ENCODE measurements at regions not wholly inside any gene's neighbourhood (a gene's known extent, or its start where the extent isn't known, plus 50 kb on each side); places are given as distances from the start of the nearest gene placed in this dataset.

DNA sequence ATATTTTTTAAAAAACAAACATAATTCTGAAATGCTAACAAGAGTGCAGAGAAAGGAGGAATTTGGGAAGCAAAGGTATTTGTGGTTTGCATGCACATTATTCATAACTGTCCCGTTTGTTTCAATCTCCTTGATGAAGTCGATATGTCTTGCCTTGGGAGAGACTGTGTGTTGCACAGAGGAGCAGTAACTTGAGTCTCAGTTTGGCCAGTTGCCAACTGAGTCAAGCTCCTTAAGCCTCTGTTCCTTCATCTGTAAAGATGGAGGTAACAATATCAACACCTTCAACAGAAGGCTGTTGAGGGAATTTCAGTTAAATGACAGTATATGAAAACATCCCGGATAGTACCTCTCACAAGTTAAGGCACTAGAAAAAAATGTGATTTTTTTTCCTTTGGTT is 226.2 kb downstream of the ASXL3 start (continued):
- TF ChIP-seq, protein P1, sequence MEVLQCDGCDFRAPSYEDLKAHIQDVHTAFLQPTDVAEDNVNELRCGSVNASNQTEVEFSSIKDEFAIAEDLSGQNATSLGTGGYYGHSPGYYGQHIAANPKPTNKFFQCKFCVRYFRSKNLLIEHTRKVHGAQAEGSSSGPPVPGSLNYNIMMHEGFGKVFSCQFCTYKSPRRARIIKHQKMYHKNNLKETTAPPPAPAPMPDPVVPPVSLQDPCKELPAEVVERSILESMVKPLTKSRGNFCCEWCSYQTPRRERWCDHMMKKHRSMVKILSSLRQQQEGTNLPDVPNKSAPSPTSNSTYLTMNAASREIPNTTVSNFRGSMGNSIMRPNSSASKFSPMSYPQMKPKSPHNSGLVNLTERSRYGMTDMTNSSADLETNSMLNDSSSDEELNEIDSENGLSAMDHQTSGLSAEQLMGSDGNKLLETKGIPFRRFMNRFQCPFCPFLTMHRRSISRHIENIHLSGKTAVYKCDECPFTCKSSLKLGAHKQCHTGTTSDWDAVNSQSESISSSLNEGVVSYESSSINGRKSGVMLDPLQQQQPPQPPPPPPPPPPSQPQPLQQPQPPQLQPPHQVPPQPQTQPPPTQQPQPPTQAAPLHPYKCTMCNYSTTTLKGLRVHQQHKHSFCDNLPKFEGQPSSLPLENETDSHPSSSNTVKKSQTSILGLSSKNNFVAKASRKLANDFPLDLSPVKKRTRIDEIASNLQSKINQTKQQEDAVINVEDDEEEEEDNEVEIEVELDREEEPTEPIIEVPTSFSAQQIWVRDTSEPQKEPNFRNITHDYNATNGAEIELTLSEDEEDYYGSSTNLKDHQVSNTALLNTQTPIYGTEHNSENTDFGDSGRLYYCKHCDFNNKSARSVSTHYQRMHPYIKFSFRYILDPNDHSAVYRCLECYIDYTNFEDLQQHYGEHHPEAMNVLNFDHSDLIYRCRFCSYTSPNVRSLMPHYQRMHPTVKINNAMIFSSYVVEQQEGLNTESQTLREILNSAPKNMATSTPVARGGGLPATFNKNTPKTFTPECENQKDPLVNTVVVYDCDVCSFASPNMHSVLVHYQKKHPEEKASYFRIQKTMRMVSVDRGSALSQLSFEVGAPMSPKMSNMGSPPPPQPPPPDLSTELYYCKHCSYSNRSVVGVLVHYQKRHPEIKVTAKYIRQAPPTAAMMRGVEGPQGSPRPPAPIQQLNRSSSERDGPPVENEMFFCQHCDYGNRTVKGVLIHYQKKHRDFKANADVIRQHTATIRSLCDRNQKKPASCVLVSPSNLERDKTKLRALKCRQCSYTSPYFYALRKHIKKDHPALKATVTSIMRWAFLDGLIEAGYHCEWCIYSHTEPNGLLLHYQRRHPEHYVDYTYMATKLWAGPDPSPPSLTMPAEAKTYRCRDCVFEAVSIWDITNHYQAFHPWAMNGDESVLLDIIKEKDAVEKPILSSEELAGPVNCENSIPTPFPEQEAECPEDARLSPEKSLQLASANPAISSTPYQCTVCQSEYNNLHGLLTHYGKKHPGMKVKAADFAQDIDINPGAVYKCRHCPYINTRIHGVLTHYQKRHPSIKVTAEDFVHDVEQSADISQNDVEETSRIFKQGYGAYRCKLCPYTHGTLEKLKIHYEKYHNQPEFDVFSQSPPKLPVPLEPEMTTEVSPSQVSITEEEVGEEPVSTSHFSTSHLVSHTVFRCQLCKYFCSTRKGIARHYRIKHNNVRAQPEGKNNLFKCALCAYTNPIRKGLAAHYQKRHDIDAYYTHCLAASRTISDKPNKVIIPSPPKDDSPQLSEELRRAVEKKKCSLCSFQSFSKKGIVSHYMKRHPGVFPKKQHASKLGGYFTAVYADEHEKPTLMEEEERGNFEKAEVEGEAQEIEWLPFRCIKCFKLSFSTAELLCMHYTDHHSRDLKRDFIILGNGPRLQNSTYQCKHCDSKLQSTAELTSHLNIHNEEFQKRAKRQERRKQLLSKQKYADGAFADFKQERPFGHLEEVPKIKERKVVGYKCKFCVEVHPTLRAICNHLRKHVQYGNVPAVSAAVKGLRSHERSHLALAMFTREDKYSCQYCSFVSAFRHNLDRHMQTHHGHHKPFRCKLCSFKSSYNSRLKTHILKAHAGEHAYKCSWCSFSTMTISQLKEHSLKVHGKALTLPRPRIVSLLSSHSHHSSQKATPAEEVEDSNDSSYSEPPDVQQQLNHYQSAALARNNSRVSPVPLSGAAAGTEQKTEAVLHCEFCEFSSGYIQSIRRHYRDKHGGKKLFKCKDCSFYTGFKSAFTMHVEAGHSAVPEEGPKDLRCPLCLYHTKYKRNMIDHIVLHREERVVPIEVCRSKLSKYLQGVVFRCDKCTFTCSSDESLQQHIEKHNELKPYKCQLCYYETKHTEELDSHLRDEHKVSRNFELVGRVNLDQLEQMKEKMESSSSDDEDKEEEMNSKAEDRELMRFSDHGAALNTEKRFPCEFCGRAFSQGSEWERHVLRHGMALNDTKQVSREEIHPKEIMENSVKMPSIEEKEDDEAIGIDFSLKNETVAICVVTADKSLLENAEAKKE (CRISPR knock-in tag; IDR thresholded peaks at IDR 0.05): no peak
- TF ChIP-seq CREB1 (CRISPR knock-in tag; IDR thresholded peaks at IDR 0.05; ENCODE audit: low read depth) (no peak), ZNF331 (CRISPR knock-in tag; IDR thresholded peaks at IDR 0.05; ENCODE audit: low read depth) (no peak)
- TF ChIP-seq, protein P2, sequence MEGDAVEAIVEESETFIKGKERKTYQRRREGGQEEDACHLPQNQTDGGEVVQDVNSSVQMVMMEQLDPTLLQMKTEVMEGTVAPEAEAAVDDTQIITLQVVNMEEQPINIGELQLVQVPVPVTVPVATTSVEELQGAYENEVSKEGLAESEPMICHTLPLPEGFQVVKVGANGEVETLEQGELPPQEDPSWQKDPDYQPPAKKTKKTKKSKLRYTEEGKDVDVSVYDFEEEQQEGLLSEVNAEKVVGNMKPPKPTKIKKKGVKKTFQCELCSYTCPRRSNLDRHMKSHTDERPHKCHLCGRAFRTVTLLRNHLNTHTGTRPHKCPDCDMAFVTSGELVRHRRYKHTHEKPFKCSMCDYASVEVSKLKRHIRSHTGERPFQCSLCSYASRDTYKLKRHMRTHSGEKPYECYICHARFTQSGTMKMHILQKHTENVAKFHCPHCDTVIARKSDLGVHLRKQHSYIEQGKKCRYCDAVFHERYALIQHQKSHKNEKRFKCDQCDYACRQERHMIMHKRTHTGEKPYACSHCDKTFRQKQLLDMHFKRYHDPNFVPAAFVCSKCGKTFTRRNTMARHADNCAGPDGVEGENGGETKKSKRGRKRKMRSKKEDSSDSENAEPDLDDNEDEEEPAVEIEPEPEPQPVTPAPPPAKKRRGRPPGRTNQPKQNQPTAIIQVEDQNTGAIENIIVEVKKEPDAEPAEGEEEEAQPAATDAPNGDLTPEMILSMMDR (conservative IDR thresholded peaks at IDR 0.05; ENCODE audit: low read depth in 2 of 2): no peak

DNA sequence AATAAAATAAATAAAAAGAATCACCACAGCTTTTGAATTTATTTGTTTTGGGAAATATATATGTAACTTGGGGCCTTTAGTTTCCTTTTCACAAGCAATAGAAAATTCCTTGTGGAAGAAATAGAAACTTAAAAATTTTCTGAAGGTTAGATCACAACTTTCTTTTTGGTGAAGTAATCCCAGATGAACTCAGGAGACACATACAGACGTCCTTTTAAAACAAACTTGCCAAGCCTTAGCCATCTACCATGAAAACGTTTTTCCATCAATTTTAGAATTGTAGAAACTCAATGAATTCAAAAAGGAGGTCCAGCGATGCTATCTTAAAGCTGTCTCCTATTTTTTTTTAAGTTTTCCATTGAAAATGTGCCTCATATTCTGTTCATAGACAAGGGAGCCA is 225.6 kb downstream of the ASXL3 start:
- Histone ChIP-seq H3K27ac (ENCODE audit: low read depth) (no peak overlapping the region), H3K9me2 (ENCODE audit: insufficient read depth) (no peaks in the 10 kb centered on the region), H3K4me1 (ENCODE audit: insufficient read depth) (no peaks in the 10 kb centered on the region), H3K79me2 (replicated peaks; ENCODE audit: insufficient read depth) (no peaks in the 10 kb centered on the region), H3K36me3 (ENCODE audit: insufficient read depth) (no peaks in the 10 kb centered on the region), H3K4me3 (no peak overlapping the region), H4K20me1 (replicated peaks; ENCODE audit: insufficient read depth) (no peaks in the 10 kb centered on the region), H2AFZ (no peak overlapping the region), H3K4me2 (no peak overlapping the region), H3K27me3 (ENCODE audit: insufficient read depth) (no peaks in the 10 kb centered on the region), H3F3A (replicated peaks; ENCODE audit: low read depth) (no peaks in the 10 kb centered on the region)
- H3K9me3 Mint-ChIP-seq: no peaks in the 10 kb centered on the region
- ATAC-seq (no peak), DNase-seq (ENCODE audit: low spot score) (no peak)
- H3K36me3 Mint-ChIP-seq (ENCODE audit: low read depth): no peaks in the 10 kb centered on the region
- H3K27me3 Mint-ChIP-seq (ENCODE audit: insufficient read depth, low read depth, poor library complexity): no peaks in the 10 kb centered on the region
- H3K27ac Mint-ChIP-seq: no peak overlapping the region
- H3K4me1 Mint-ChIP-seq: no peaks in the 10 kb centered on the region
- H3K4me3 Mint-ChIP-seq: no peak overlapping the region
- TF ChIP-seq CREB1 (CRISPR knock-in tag; IDR thresholded peaks at IDR 0.05; ENCODE audit: low read depth) (no peak), EZH2 (IDR thresholded peaks at IDR 0.05; ENCODE audit: low read depth, unreplicated experiment) (no peak), STAT1 (IDR thresholded peaks at IDR 0.05; ENCODE audit: unreplicated experiment) (no peak), ZNF114 (CRISPR knock-in tag; IDR thresholded peaks at IDR 0.05) (no peak), NANOG (IDR thresholded peaks at IDR 0.05; ENCODE audit: borderline replicate concordance) (no peak), EZH2phosphoT487 (IDR thresholded peaks at IDR 0.05; ENCODE audit: unreplicated experiment) (no peak), JUNB (IDR thresholded peaks at IDR 0.05; ENCODE audit: unreplicated experiment) (no peak), ZNF331 (CRISPR knock-in tag; IDR thresholded peaks at IDR 0.05; ENCODE audit: low read depth) (no peak)
- TF ChIP-seq, protein P3, sequence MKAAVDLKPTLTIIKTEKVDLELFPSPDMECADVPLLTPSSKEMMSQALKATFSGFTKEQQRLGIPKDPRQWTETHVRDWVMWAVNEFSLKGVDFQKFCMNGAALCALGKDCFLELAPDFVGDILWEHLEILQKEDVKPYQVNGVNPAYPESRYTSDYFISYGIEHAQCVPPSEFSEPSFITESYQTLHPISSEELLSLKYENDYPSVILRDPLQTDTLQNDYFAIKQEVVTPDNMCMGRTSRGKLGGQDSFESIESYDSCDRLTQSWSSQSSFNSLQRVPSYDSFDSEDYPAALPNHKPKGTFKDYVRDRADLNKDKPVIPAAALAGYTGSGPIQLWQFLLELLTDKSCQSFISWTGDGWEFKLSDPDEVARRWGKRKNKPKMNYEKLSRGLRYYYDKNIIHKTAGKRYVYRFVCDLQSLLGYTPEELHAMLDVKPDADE (IDR thresholded peaks at IDR 0.05): no peak
- TF ChIP-seq, protein P2 (conservative IDR thresholded peaks at IDR 0.05; ENCODE audit: low read depth in 2 of 2): no peak

All from GM23338 (cell line).